Activated CD8-positive, alpha-beta T cell treated with anti-CD3 and anti-CD28 coated beads for 36 hours (primary cell): ENCODE measurements at regions not wholly inside any gene's neighbourhood (a gene's known extent, or its start where the extent isn't known, plus 50 kb on each side); places are given as distances from the start of the nearest gene placed in this dataset.

Source experiments
- ATAC-seq: fragments of 200-7000 bp; cut with Tn5 transposase; one replicate; pipeline ENCODE4 v1.10.0; 2021; ENCODE audit warnings: mild to moderate bottlenecking, moderate library complexity
- CTCF ChIA-PET: fragments of 350-600 bp; sonication (Branson Sonifier 250); formaldehyde crosslinking; loops from one replicate; lab custom pipeline; 2021; ENCODE audit warnings: antibody characterized with exemption; lab: Charles Lee
- POLR2A ChIA-PET: fragments of 350-600 bp; sonication (Branson Sonifier 250); formaldehyde crosslinking; loops from one replicate; lab custom pipeline; 2021; ENCODE audit warnings: antibody characterized with exemption; lab: Charles Lee
- DNase-seq: peaks from one replicate; pipeline ENCODE4 v3.0.0-alpha.2; 2020
- H3K27ac Mint-ChIP-seq: one replicate; pipeline ENCODE4 v1.8.0; 2021; ENCODE audit warnings: mild to moderate bottlenecking, mixed read lengths
- H3K27me3 Mint-ChIP-seq: one replicate; pipeline ENCODE4 v1.8.0; 2021; ENCODE audit warnings: mixed read lengths
- H3K36me3 Mint-ChIP-seq: one replicate; pipeline ENCODE4 v1.8.0; 2021; ENCODE audit warnings: low read depth, mixed read lengths
- H3K4me1 Mint-ChIP-seq: one replicate; pipeline ENCODE4 v1.8.0; 2021; ENCODE audit warnings: low read depth, mixed read lengths
- H3K4me3 Mint-ChIP-seq: one replicate; pipeline ENCODE4 v1.8.0; 2021; ENCODE audit warnings: mild to moderate bottlenecking, moderate library complexity, mixed read lengths
- H3K9me3 Mint-ChIP-seq: one replicate; pipeline ENCODE4 v1.8.0; 2021; ENCODE audit warnings: mixed read lengths
- intact Hi-C: fragments of 100-400 bp; cut with micrococcal nuclease; formaldehyde crosslinking; loops from one replicate; pipeline ENCODE4 v1.10.0; 2022
- TF ChIP-seq, protein P1 (sequence below): fragments of 200-600 bp; IDR thresholded peaks from one replicate; pipeline ENCODE4 v1.8.0; 2022; ENCODE audit warnings: antibody characterized with exemption, mild to moderate bottlenecking

DNA sequence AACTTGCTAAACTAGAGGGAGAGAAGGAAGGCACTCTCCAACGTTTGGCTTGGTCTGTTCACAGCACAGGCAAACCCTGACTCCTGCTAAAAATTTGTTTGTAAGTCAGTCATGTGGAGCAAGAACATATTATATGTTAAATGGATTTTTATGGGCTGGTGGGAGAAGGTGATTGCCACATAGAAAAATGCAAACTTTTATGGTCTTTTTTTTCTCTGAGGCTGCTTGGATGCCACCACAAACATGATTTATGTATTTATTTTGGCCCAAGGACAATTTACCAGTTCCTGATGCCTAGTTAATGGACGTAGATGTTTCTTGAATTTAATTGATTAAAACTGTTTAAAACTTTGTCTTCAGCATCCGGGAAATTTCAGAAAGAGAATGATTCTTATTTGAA, 274.2 kb upstream of the MYOCD start:
- intact Hi-C loops, result no loop called here
- Mint-ChIP-seq H3K27ac (no peak overlapping the region), H3K4me1 (no peaks in the 10 kb centered on the region), H3K27me3 (no peaks in the 10 kb centered on the region), H3K4me3 (no peak overlapping the region), H3K36me3 (no peaks in the 10 kb centered on the region), H3K9me3 (peaks cover 4% of the 10 kb centered on the region)
- ATAC-seq (no peak), DNase-seq (no peak)
- TF ChIP-seq, protein P1, sequence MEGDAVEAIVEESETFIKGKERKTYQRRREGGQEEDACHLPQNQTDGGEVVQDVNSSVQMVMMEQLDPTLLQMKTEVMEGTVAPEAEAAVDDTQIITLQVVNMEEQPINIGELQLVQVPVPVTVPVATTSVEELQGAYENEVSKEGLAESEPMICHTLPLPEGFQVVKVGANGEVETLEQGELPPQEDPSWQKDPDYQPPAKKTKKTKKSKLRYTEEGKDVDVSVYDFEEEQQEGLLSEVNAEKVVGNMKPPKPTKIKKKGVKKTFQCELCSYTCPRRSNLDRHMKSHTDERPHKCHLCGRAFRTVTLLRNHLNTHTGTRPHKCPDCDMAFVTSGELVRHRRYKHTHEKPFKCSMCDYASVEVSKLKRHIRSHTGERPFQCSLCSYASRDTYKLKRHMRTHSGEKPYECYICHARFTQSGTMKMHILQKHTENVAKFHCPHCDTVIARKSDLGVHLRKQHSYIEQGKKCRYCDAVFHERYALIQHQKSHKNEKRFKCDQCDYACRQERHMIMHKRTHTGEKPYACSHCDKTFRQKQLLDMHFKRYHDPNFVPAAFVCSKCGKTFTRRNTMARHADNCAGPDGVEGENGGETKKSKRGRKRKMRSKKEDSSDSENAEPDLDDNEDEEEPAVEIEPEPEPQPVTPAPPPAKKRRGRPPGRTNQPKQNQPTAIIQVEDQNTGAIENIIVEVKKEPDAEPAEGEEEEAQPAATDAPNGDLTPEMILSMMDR, result no peak
- POLR2A ChIA-PET, result no interaction called here
- CTCF ChIA-PET, result no interaction called here

DNA sequence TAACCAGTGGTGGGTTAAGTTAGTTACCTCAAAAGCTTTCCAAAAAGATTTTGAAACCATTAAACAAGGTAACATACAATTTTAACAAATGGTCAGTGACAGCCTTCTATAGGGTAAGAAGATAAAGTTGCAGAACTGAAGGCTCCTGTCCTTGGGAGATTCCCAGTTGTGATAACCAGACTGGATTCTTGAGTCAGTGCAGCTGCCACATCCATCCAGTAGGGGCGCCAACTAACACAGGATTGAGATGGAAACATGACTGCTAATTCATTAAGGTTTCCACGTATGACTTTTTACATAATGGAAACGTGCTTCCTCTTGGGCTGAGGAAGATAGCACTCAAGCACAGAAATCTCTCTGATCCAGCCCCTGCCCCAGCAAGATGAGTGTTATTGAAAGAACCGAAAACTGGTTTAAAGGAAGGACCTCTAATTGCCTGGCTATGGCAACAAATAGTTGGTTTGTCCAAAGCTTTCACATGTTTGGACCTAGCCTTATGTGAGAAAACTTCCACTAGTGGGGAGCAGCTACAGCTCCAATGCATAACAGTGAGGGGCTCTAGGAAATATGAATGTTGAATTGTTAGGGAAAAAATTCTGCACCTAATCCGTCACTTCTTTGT, 269.8 kb upstream of the MYOCD start:
- intact Hi-C loops, result no loop called here
- Mint-ChIP-seq H3K4me3 (no peak overlapping the region), H3K27me3 (no peaks in the 10 kb centered on the region), H3K27ac (no peak overlapping the region), H3K4me1 (no peaks in the 10 kb centered on the region), H3K9me3 (peaks cover 4% of the 10 kb centered on the region), H3K36me3 (no peaks in the 10 kb centered on the region)
- DNase-seq, result peak; percentile 24
- ATAC-seq, result no peak
- TF ChIP-seq, protein P1, result peak; percentile 34
- ChIA-PET POLR2A (no interaction called here), CTCF (interaction anchor here (0.6 kb wide), 1 partner anchor 197 kb away, joined by 3 read pairs; no protein-coding TSS in a partner anchor)

DNA sequence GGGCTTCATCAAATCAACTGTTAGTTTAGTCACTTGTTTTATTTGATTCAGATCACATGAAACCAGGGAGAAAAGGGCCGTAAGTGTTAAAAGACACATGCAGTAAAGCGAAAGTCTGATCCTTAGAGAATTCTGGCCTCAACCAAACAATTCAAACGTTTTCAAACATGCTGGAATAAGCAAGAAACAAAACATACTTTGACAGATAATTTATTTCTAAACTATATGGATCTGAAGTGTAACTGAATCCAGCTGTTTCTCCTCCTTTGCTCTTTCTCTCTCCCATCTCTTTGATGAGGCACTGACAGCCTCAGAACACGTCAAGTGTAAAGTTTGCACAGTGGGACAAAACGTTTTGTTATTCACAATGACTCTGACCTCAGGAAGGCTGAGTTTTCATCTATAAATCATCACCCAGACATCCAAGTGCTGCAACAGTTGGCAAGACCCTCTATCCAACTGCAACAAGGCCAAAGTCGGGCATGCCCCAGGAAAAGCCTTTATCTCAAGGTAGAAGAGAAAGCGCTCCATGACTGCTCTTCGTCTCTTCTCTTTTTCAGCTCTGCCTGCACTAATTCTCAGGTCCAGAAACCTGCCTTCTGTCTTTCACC, 267.1 kb upstream of the MYOCD start:
- H3K36me3 Mint-ChIP-seq, result no peaks in the 10 kb centered on the region
- ChIA-PET POLR2A (no interaction called here), CTCF (no interaction called here)
- no peaks in the 10 kb centered on the region for H3K27me3 Mint-ChIP-seq
- no peaks in the 10 kb centered on the region for H3K4me1 Mint-ChIP-seq
- ATAC-seq (no peak), DNase-seq (no peak)
- no peak overlapping the region for H3K4me3 Mint-ChIP-seq
- intact Hi-C loops, result no loop called here
- no peak overlapping the region for H3K27ac Mint-ChIP-seq
- H3K9me3 Mint-ChIP-seq, result peaks cover 4% of the 10 kb centered on the region
- TF ChIP-seq, protein P1, result no peak

DNA sequence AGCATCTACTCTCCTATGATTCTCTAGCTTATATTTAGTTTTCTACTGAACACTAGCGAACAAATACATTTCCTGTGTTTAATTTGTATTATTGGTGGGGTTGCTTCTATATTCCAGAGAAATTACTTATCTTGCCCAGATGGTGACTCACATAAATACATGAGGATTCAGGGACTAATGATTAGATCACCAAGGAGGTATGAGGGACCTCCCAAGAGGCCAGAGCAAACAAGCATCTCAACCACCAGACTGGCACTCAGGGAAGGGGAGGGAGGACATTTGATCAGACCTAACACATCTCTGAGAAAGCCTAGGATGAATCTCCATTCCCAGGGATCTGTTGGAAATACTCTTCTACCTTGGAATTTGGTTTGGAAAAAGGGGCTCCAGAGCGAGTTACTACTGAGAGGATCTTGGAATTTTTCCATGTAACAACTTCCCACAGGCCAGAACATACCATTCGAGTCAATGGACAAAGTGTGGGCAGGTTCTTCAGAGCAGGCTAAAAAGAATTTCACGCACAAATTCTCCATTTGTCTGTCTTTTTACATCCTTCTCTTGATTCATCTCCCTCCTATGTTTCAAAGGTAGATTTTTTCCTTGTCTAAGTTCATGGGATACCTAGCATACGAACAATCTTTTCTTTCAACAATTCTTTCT, 262.6 kb upstream of the MYOCD start:
- no peaks in the 10 kb centered on the region for H3K9me3 Mint-ChIP-seq
- no peaks in the 10 kb centered on the region for H3K36me3 Mint-ChIP-seq
- POLR2A ChIA-PET, result no interaction called here
- no peak overlapping the region for H3K4me3 Mint-ChIP-seq
- DNase-seq, result no peak
- H3K27ac Mint-ChIP-seq, result no peak overlapping the region
- intact Hi-C loops, result no loop called here
- no peaks in the 10 kb centered on the region for H3K27me3 Mint-ChIP-seq
- ATAC-seq, result no peak
- no peaks in the 10 kb centered on the region for H3K4me1 Mint-ChIP-seq
- TF ChIP-seq, protein P1, result no peak
- CTCF ChIA-PET, result interaction anchor here (1.1 kb wide), 1 partner anchor 143 kb away, joined by 3 read pairs; no protein-coding TSS in a partner anchor

DNA sequence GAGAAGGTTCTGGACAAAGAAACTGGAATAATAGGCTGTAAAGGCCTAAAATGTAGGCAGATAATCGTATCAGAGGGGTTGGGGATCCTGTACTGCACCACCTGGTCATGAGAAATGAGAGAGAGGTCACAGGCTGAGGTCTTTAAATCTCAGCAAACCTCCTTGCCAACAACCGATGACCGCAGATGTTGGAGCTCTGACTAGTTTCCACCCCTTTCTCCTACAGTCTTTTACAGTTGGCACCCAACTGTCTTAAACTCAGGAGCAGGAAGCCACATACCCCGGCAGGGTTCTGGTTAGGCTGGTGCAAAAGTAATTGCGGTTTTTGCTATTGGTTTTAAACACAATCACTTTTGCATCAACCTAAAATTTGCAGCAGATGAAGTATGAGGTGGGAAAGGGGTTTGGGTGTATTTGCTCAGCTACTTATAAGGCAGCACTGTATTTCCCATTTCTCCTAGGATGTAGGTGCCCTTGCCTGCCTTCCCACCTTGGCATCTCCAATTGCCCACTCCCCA, 261.8 kb upstream of the MYOCD start:
- CTCF ChIA-PET, result no interaction called here
- Mint-ChIP-seq H3K4me1 (no peaks in the 10 kb centered on the region), H3K27me3 (no peaks in the 10 kb centered on the region), H3K27ac (no peak overlapping the region), H3K36me3 (no peaks in the 10 kb centered on the region), H3K4me3 (no peak overlapping the region), H3K9me3 (no peaks in the 10 kb centered on the region)
- intact Hi-C loops, result no loop called here
- POLR2A ChIA-PET, result no interaction called here
- DNase-seq (no peak), ATAC-seq (no peak)
- TF ChIP-seq, protein P1, result no peak
